Type B pancreatic cell (in vitro differentiated cells): ENCODE measurements at regions not wholly inside any gene's neighbourhood (a gene's known extent, or its start where the extent isn't known, plus 50 kb on each side); places are given as distances from the start of the nearest gene placed in this dataset.
A peak's percentile ranks its signal among the peaks of the same experiment; 100 is the strongest.
"Not testable (repeated sequence)": the region's sequence is repeated elsewhere in the genome, so short reads cannot be mapped to it uniquely, and the experiment has no call there.

Source experiments
- DNase-seq: peaks from one replicate; pipeline ENCODE4 v3.0.0; 2021; ENCODE audit warnings: mixed read lengths; ENCODE audit not compliant: unreplicated experiment; ENCODE audit errors: extremely low spot score
- H3K27ac Mint-ChIP-seq: 2 replicates; pipeline ENCODE4 v1.8.0; 2021; ENCODE audit warnings: mild to moderate bottlenecking, mixed read lengths
- H3K27me3 Mint-ChIP-seq: 2 replicates; pipeline ENCODE4 v1.8.0; 2021; ENCODE audit warnings: mixed read lengths
- H3K36me3 Mint-ChIP-seq: 2 replicates; pipeline ENCODE4 v1.8.0; 2021; ENCODE audit warnings: mixed read lengths
- H3K4me1 Mint-ChIP-seq: one replicate; pipeline ENCODE4 v1.8.0; 2021; ENCODE audit warnings: mixed read lengths; ENCODE audit not compliant: unreplicated experiment
- H3K4me3 Mint-ChIP-seq: 2 replicates; pipeline ENCODE4 v1.8.0; 2021; ENCODE audit warnings: mild to moderate bottlenecking, mixed read lengths
- H3K9me3 Mint-ChIP-seq: 2 replicates; pipeline ENCODE4 v1.8.0; 2021; ENCODE audit warnings: mixed read lengths
- CTCF ChIP-seq: fragments of 200-600 bp; sonication (generic); conservative IDR thresholded peaks from 2 replicates; pipeline ENCODE4 v1.5.0; 2021; ENCODE audit warnings: antibody characterized with exemption, mild to moderate bottlenecking

GRCh38 chr5:57736716-57737115 is 254.1 kb upstream of the ACTBL2 start:
- Mint-ChIP-seq H3K9me3 (peaks cover 4% of the 10 kb centered on the region), H3K36me3 (no peaks in the 10 kb centered on the region), H3K4me3 (no peak overlapping the region), H3K27ac (no peak overlapping the region), H3K27me3 (no peaks in the 10 kb centered on the region), H3K4me1 (peaks cover 31% of the 10 kb centered on the region)
- DNase-seq: no peak
- no peak for TF ChIP-seq CTCF

DNA sequence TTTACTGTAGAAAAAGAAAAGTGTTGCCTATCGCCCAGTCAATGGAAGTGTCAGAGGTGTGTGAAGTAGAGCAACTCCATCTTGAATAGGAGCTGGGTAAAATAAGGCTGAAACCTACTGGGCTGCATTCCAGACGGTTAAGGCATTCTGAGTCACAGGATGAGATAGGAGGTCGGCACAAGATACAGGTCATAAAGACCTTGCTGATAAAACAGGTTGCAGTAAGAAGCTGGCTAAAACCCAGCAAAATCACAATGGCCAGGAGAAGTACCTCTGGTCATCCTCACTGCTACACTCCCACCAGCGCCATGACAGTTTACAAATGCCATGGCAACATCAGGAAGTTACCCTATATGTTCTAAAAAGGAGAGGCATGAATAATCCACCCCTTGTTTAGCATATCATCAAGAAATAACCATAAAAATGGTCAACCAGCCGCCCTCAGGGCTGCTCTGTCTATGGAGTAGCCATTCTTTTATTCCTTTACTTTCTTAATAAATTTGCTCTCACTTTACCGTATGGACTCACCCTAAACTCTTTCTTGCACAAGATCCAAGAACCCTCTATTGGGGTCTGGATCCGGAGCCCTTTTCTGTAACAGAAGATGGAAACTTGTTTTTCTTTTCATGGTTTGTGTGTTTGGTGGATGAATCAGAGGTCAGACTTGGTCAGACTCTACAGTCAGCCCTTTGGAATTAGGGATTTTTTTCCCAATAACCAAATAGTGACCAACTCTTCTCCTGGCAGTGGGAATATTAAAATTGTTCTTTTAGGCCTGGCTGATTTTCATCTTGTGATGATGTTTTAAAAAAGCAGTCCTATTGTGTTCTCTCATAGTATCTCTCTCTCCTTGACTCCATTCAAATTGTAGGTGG is 252.9 kb upstream of the ACTBL2 start:
- not testable (repeated sequence) for H3K36me3 Mint-ChIP-seq, H3K27me3 Mint-ChIP-seq, H3K27ac Mint-ChIP-seq, DNase-seq
- peak overlapping the region; percentile 0 for H3K4me3 Mint-ChIP-seq
- peaks cover 12% of the 10 kb centered on the region for H3K9me3 Mint-ChIP-seq
- peaks cover 31% of the 10 kb centered on the region for H3K4me1 Mint-ChIP-seq

- peaks cover 3% of the 10 kb centered on the region for H3K36me3 Mint-ChIP-seq
- peak; percentile 18 for TF ChIP-seq CTCF
- peaks cover 15% of the 10 kb centered on the region for H3K9me3 Mint-ChIP-seq
- H3K4me3 Mint-ChIP-seq: no peak overlapping the region
- no peaks in the 10 kb centered on the region for H3K27me3 Mint-ChIP-seq
- peaks cover 31% of the 10 kb centered on the region for H3K4me1 Mint-ChIP-seq
- H3K27ac Mint-ChIP-seq: no peak overlapping the region
- DNase-seq: no peak
These were observed 251.7 kb upstream of the ACTBL2 start for GRCh38 chr5:57734296-57734695.

- no peaks in the 10 kb centered on the region for H3K4me1 Mint-ChIP-seq
- peaks cover 21% of the 10 kb centered on the region for H3K9me3 Mint-ChIP-seq
- H3K27ac Mint-ChIP-seq: no peak overlapping the region
- no peaks in the 10 kb centered on the region for H3K27me3 Mint-ChIP-seq
- TF ChIP-seq CTCF: no peak
- H3K4me3 Mint-ChIP-seq: no peak overlapping the region
- no peak for DNase-seq
- H3K36me3 Mint-ChIP-seq: peaks cover 3% of the 10 kb centered on the region
These were observed 245.0 kb upstream of the ACTBL2 start for GRCh38 chr5:57727591-57727990.

DNA sequence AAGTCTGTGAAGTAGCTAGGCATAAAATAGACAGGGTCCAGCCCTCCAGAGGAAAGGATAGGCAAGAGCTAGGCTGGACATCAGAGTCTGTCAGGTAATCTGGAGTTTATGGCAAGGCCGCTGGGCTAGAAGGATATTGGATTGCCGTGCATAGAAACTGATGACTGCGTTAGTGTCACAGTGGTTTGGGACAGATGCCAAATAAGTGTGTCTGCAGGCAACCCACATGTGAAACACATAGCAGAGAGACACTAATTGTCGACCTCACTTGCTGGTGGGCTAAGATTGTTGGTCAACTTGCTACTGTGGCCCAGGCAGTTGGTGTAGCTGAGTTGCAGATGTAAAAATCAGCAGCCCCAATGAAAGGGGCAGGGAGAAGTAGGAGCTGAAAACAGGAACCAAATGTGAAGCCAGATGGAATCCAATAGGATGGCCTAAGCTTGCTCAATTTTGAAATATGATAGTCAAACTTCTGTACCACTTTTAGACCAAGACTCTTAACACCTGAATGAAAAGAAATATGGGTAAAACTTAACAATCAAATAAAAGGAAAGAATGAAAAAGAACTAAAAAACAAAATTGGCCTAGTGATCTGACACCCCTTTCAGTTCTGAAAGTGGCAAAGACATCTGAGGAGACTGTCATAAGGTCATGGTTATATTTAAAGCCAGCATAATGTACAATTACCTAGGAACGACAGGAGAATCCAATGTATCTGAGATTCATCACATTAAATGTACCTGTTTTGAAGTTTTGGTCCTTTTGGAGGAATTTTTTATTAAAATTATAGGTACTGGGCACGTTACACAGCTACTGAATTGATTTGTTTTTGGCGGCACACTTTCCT is 243.3 kb upstream of the ACTBL2 start:
- Mint-ChIP-seq H3K9me3 (peaks cover 12% of the 10 kb centered on the region), H3K27me3 (no peaks in the 10 kb centered on the region), H3K27ac (no peak overlapping the region), H3K4me3 (no peak overlapping the region), H3K4me1 (peaks cover 3% of the 10 kb centered on the region), H3K36me3 (no peaks in the 10 kb centered on the region)
- DNase-seq: no peak
- TF ChIP-seq CTCF: no peak

- TF ChIP-seq CTCF: no peak
- no peaks in the 10 kb centered on the region for H3K27me3 Mint-ChIP-seq
- no peak for DNase-seq
- H3K4me1 Mint-ChIP-seq: peaks cover 6% of the 10 kb centered on the region
- no peak overlapping the region for H3K4me3 Mint-ChIP-seq
- H3K36me3 Mint-ChIP-seq: no peaks in the 10 kb centered on the region
- peaks cover 12% of the 10 kb centered on the region for H3K9me3 Mint-ChIP-seq
- H3K27ac Mint-ChIP-seq: no peak overlapping the region
These were observed 242.2 kb upstream of the ACTBL2 start for GRCh38 chr5:57724836-57725235.
